ENCODE measurements at regions not wholly inside any gene's neighbourhood (a gene's known extent, or its start where the extent isn't known, plus 50 kb on each side); places are given as distances from the start of the nearest gene placed in this dataset.

DNA sequence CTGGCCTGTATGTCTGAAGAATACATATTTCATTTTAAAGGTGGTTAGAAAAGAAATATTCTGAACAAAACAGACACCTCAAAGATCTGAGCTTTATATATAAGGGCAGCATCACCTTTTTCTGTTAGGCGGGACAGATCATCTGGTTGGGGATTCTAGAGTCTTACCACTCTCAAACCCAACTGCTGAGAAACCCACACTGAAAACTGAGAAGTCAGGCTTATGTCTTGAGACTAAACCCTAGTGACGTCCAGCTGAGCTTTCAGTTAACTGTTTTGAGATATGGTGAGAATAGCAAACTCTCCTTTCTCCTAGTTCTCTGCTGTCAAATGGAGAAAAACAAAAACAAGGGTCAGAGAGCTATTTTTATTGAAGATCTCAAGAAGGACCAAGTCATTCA lies 63.7 kb upstream of the CCN6 start:
- H3K4me3 ChIP-seq (ENCODE audit: low read depth, low read length) = no peak overlapping the region
- TF ChIP-seq, protein P1, sequence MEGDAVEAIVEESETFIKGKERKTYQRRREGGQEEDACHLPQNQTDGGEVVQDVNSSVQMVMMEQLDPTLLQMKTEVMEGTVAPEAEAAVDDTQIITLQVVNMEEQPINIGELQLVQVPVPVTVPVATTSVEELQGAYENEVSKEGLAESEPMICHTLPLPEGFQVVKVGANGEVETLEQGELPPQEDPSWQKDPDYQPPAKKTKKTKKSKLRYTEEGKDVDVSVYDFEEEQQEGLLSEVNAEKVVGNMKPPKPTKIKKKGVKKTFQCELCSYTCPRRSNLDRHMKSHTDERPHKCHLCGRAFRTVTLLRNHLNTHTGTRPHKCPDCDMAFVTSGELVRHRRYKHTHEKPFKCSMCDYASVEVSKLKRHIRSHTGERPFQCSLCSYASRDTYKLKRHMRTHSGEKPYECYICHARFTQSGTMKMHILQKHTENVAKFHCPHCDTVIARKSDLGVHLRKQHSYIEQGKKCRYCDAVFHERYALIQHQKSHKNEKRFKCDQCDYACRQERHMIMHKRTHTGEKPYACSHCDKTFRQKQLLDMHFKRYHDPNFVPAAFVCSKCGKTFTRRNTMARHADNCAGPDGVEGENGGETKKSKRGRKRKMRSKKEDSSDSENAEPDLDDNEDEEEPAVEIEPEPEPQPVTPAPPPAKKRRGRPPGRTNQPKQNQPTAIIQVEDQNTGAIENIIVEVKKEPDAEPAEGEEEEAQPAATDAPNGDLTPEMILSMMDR (conservative IDR thresholded peaks at IDR 0.05; ENCODE audit: low read depth, low read length) = no peak
- DNase-seq (ENCODE audit: low read depth) = no peak

DNA sequence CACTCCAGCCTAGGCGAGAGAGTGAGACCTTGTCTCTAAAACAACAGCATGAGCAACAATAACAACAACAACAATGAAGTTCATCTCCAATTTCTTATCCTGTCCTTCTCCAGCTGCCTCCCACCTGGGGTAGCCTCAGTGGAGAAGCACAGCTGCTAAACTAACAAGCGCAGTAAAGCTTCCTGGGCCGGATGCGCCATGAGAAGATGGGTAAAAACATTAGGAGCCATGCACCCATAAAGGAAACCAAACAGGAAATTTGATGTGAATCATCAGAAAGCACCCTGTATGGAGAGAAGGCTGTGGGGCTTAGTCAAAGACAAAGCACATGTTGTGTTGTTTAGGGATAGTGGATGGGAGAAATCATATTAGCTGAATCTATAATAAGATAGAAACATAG lies 61.1 kb upstream of the CCN6 start:
- DNase-seq (ENCODE audit: low read depth) = peak; percentile 56
- TF ChIP-seq, protein P1 (conservative IDR thresholded peaks at IDR 0.05; ENCODE audit: low read depth, low read length) = no peak
- H3K4me3 ChIP-seq (ENCODE audit: low read depth, low read length) = no peak overlapping the region

DNA sequence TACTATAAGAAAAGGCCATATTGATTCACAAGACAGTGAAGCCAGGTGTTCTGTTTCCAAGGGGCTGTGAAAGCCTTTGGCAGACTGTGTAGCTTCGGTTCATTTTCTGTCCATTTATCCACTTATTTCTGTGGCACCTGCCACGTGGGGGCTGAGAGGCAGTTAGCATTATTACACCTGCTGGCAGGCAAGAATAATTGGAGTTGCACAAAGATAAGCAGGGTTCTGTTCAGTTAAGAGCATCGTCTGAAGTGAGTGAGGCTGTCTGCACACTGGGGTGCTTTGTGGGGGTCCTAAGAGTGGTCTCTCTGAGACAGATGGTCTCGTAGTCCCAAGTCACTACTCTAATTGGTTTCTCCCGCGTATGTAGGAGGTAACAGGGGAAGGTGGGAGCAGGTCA lies 60.6 kb upstream of the CCN6 start:
- no peak overlapping the region for H3K4me3 ChIP-seq (ENCODE audit: low read depth, low read length)
- no peak for DNase-seq (ENCODE audit: low read depth)
- TF ChIP-seq, protein P1 (conservative IDR thresholded peaks at IDR 0.05; ENCODE audit: low read depth, low read length) = no peak

DNA sequence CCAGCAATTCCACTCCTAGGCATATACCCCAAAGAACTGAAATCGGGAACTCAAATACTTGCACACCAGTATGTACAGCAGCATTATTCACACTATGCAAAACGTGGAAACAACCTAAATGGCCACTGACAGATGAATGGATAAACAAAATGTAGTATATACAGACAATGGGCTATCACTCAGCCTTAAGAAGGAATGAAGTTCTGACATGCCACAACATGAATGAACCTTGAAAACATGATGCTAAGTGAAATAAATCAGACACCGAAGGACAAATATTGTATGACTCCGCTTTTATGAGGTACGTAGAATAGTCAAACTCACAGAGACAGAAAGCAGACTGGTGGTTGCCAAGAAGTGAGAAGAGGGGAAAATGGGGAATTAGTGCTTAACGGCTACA lies 59.1 kb upstream of the CCN6 start:
- no peak overlapping the region for H3K4me3 ChIP-seq (ENCODE audit: low read depth, low read length)
- no peak for DNase-seq (ENCODE audit: low read depth)
- TF ChIP-seq, protein P1 (conservative IDR thresholded peaks at IDR 0.05; ENCODE audit: low read depth, low read length) = no peak

DNA sequence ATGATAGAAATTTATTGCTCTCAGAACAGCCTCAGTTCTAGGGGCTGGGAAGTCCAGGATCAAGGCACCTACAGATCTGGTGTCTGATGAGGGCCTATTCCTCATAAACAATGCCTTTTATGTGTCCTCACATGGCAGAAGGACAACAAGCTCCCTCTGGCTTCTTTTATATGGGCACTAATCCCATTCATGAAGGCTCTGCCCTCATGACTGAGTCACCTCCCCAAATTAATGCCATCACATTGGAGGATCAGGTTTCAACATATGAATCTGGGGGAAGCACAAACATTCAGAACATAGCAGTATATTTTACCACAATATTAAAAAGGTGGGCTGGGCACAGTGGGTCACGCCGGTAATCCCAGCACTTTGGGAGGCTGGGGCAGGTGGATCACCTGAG lies 58.5 kb upstream of the CCN6 start:
- no peak overlapping the region for H3K4me3 ChIP-seq (ENCODE audit: low read depth, low read length)
- DNase-seq (ENCODE audit: low read depth) = no peak
- TF ChIP-seq, protein P1 (conservative IDR thresholded peaks at IDR 0.05; ENCODE audit: low read depth, low read length) = no peak

DNA sequence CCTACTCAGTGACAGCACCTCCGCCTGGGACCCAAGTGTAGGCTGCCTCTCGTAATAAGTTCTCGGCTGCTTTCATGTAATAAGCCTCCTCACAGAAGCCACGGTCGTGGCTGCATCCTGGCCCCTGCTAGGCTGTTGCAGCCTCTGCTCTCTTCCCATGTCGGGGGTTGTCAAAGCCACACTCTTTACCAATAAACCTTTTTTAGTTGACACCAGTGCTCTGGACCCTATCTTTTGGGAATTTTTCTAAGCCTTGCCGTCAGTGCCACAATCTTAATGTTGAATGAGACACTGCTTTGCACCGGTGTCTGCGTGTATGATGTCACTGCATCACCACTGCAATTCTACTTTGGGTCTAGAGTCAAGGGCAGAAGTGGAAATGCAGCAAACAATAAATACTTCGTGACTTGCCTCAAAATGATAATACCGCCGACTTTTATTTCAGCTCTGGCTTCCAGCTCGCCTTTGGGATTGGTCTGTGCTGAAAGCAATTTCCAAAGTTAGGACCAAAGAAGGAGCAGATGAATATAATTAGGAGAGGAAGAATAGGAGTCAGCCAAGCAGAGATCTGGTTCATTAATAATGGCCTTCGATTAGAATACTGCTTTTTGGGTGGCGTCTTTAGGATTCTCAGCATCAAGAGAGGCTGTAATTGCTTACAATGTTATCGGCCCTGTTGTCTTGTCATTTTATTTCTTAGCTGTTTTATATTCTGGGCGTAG lies 57.6 kb upstream of the CCN6 start:
- TF ChIP-seq, protein P1 (conservative IDR thresholded peaks at IDR 0.05; ENCODE audit: low read depth, low read length) = no peak
- H3K4me3 ChIP-seq (ENCODE audit: low read depth, low read length) = no peak overlapping the region
- no peak for DNase-seq (ENCODE audit: low read depth)

Measured in choroid plexus epithelial cell (primary cell).